HEK293T (cell line): ENCODE measurements at regions not wholly inside any gene's neighbourhood (a gene's known extent, or its start where the extent isn't known, plus 50 kb on each side); places are given as distances from the start of the nearest gene placed in this dataset.

Experiments used
- BHLHE40 ChIP-seq: fragments of 450-650 bp; IDR thresholded peaks from 2 replicates; pipeline ENCODE4 v1.6.1; 2016; ENCODE audit warnings: mild to moderate bottlenecking, moderate library complexity, borderline replicate concordance
- FOXA1 ChIP-seq: fragments of 450-650 bp; IDR thresholded peaks from 2 replicates; pipeline ENCODE4 v1.6.1; 2016; ENCODE audit warnings: mild to moderate bottlenecking
- FOXK2 ChIP-seq: fragments of 450-650 bp; IDR thresholded peaks from 2 replicates; pipeline ENCODE4 v1.6.1; 2016; ENCODE audit warnings: mild to moderate bottlenecking
- FOXM1 ChIP-seq: fragments of 450-650 bp; IDR thresholded peaks from 2 replicates; pipeline ENCODE4 v1.6.1; 2017; ENCODE audit warnings: mild to moderate bottlenecking, borderline replicate concordance
- HDGF ChIP-seq: fragments of 450-650 bp; IDR thresholded peaks from 2 replicates; pipeline ENCODE4 v1.6.1; 2017; ENCODE audit warnings: antibody characterized with exemption, borderline replicate concordance
- LEF1 ChIP-seq: fragments of 450-650 bp; IDR thresholded peaks from 2 replicates; pipeline ENCODE4 v1.6.1; 2017; ENCODE audit warnings: mild to moderate bottlenecking, borderline replicate concordance
- NFRKB ChIP-seq: fragments of 450-650 bp; IDR thresholded peaks from 2 replicates; pipeline ENCODE4 v1.6.1; 2016; ENCODE audit warnings: mild to moderate bottlenecking, moderate library complexity
- PKNOX1 ChIP-seq: fragments of 450-650 bp; IDR thresholded peaks from 2 replicates; pipeline ENCODE4 v1.6.1; 2016
- SP1 ChIP-seq: fragments of 450-650 bp; IDR thresholded peaks from 2 replicates; pipeline ENCODE4 v1.6.1; 2017
- SUZ12 ChIP-seq: fragments of 450-650 bp; IDR thresholded peaks from 2 replicates; pipeline ENCODE4 v1.6.1; 2016; ENCODE audit warnings: mild to moderate bottlenecking
- TARDBP ChIP-seq: fragments of 450-650 bp; IDR thresholded peaks from 2 replicates; pipeline ENCODE4 v1.6.1; 2016
- ZNF384 ChIP-seq: fragments of 450-650 bp; IDR thresholded peaks from 2 replicates; pipeline ENCODE4 v1.6.1; 2016

GRCh38 chr5:165877475-165877874 lies 2372.1 kb downstream of the MAT2B start:
- TF ChIP-seq NFRKB: no peak
- no peak for TF ChIP-seq FOXK2
- no peak for TF ChIP-seq SP1
- no peak for TF ChIP-seq PKNOX1
- TF ChIP-seq FOXM1: no peak
- TF ChIP-seq TARDBP: no peak
- no peak for TF ChIP-seq HDGF
- no peak for TF ChIP-seq SUZ12
- TF ChIP-seq BHLHE40: no peak
- no peak for TF ChIP-seq FOXA1
- no peak for TF ChIP-seq LEF1
- no peak for TF ChIP-seq ZNF384
